ENCODE measurements at regions not wholly inside any gene's neighbourhood (a gene's known extent, or its start where the extent isn't known, plus 50 kb on each side); places are given as distances from the start of the nearest gene placed in this dataset.

- H3K4me3 ChIP-seq (ENCODE audit: low read length): no peak overlapping the region
- no peak for DNase-seq (ENCODE audit: low read depth)
- TF ChIP-seq CTCF (conservative IDR thresholded peaks at IDR 0.05; ENCODE audit: low read depth, low read length): no peak
Observed at GRCh38 chr2:158889135-158889853, 79.1 kb upstream of the TANC1 start.

- no peak for DNase-seq (ENCODE audit: low read depth)
- TF ChIP-seq CTCF (conservative IDR thresholded peaks at IDR 0.05; ENCODE audit: low read depth, low read length): no peak
- no peak overlapping the region for H3K4me3 ChIP-seq (ENCODE audit: low read length)
Observed at GRCh38 chr2:158890296-158890905, 78.0 kb upstream of the TANC1 start.

- no peak for DNase-seq (ENCODE audit: low read depth)
- H3K4me3 ChIP-seq (ENCODE audit: low read length): no peak overlapping the region
- TF ChIP-seq CTCF (conservative IDR thresholded peaks at IDR 0.05; ENCODE audit: low read depth, low read length): no peak
Observed at GRCh38 chr2:158893026-158893425, 75.4 kb upstream of the TANC1 start.

- no peak for TF ChIP-seq CTCF (conservative IDR thresholded peaks at IDR 0.05; ENCODE audit: low read depth, low read length)
- no peak overlapping the region for H3K4me3 ChIP-seq (ENCODE audit: low read length)
- DNase-seq (ENCODE audit: low read depth): no peak
Observed at GRCh38 chr2:158893474-158893873, 75.0 kb upstream of the TANC1 start.

GRCh38 chr2:158894078-158894477 lies 74.4 kb upstream of the TANC1 start:
- no peak for TF ChIP-seq CTCF (conservative IDR thresholded peaks at IDR 0.05; ENCODE audit: low read depth, low read length)
- H3K4me3 ChIP-seq (ENCODE audit: low read length): no peak overlapping the region
- DNase-seq (ENCODE audit: low read depth): peak; percentile 75

- no peak for DNase-seq (ENCODE audit: low read depth)
- H3K4me3 ChIP-seq (ENCODE audit: low read length): no peak overlapping the region
Observed at GRCh38 chr2:158894572-158894971, 73.9 kb upstream of the TANC1 start.

More at GRCh38 chr2:158894572-158894971, 73.9 kb upstream of the TANC1 start:
- TF ChIP-seq CTCF (conservative IDR thresholded peaks at IDR 0.05; ENCODE audit: low read depth, low read length): peak; percentile 4
